Fibroblast of lung (primary cell): ENCODE measurements at regions not wholly inside any gene's neighbourhood (a gene's known extent, or its start where the extent isn't known, plus 50 kb on each side); places are given as distances from the start of the nearest gene placed in this dataset.

Experiments used
- DNase-seq, 2 donors: peaks; one replicate each; pipeline versions ENCODE4 v3.0.0 to v3.0.0-alpha.2; 2010; ENCODE audit warnings: low read depth in 2 of 2
- H2AFZ ChIP-seq: 2 replicates; pipeline ENCODE4 v1.5.1; 2012; ENCODE audit warnings: low read length, control low read depth, inconsistent platforms
- H3K27ac ChIP-seq: 2 replicates; pipeline ENCODE4 v1.5.1; 2011; ENCODE audit warnings: low read length, control low read depth; ENCODE audit not compliant: insufficient read depth
- H3K27me3 ChIP-seq: 2 replicates; pipeline ENCODE4 v1.5.1; 2011; ENCODE audit warnings: mild to moderate bottlenecking, low read length; ENCODE audit not compliant: control insufficient read depth, insufficient read depth
- H3K36me3 ChIP-seq: 2 replicates; pipeline ENCODE4 v1.5.1; 2011; ENCODE audit warnings: low read length; ENCODE audit not compliant: control insufficient read depth, insufficient read depth
- H3K4me1 ChIP-seq: 2 replicates; pipeline ENCODE4 v1.5.1; 2011; ENCODE audit warnings: low read length; ENCODE audit not compliant: control insufficient read depth, insufficient read depth; ENCODE audit errors: extremely low read depth
- H3K4me2 ChIP-seq: 2 replicates; pipeline ENCODE4 v1.5.1; 2011; ENCODE audit warnings: low read length, control low read depth; ENCODE audit not compliant: insufficient read depth; ENCODE audit errors: extremely low read depth
- H3K4me3 ChIP-seq, 4 experiments: fragments of 200-600 bp in 1 of 4; sonication (generic) in 1 of 4; replicated peaks in 1 of 4; 2 replicates each; pipeline ENCODE4 v1.5.1; 2011 to 2016; ENCODE audit warnings: low read length in 4 of 4, low read depth in 3 of 4, mild to moderate bottlenecking in 3 of 4, control low read depth in 2 of 4, inconsistent platforms in 1 of 4, mixed read lengths in 1 of 4; ENCODE audit not compliant: insufficient read depth in 1 of 4; ENCODE audit errors: control extremely low read depth in 1 of 4
- H3K79me2 ChIP-seq: 2 replicates; pipeline ENCODE4 v1.5.1; 2012; ENCODE audit warnings: mild to moderate bottlenecking, low read length, inconsistent platforms; ENCODE audit not compliant: control insufficient read depth, insufficient read depth
- H3K9ac ChIP-seq: 2 replicates; pipeline ENCODE4 v1.5.1; 2011; ENCODE audit warnings: mild to moderate bottlenecking, low read length, control low read depth; ENCODE audit not compliant: insufficient read depth
- H3K9me3 ChIP-seq: 2 replicates; pipeline ENCODE4 v1.5.1; 2012; ENCODE audit warnings: low read depth, low read length; ENCODE audit not compliant: control insufficient read depth, insufficient read depth
- H4K20me1 ChIP-seq: 2 replicates; pipeline ENCODE4 v1.5.1; 2011; ENCODE audit warnings: low read length; ENCODE audit not compliant: control insufficient read depth, insufficient read depth; ENCODE audit errors: extremely low read depth
- EZH2 ChIP-seq: IDR thresholded peaks from 2 replicates; pipeline ENCODE4 v1.5.1; 2012; ENCODE audit warnings: low read length, control low read depth, mild to moderate bottlenecking; ENCODE audit errors: missing control alignments
- TF ChIP-seq, protein P1 (sequence below), 2 donors: IDR thresholded peaks in 1 of 2; conservative IDR thresholded peaks in 1 of 2; 1 replicate in 1 of 2; 2 replicates in 1 of 2; pipeline ENCODE4 v1.5.1; 2011 to 2012; ENCODE audit warnings: low read length in 2 of 2, control low read depth in 1 of 2, inconsistent platforms in 1 of 2, low read depth in 1 of 2, mild to moderate bottlenecking in 1 of 2

DNA sequence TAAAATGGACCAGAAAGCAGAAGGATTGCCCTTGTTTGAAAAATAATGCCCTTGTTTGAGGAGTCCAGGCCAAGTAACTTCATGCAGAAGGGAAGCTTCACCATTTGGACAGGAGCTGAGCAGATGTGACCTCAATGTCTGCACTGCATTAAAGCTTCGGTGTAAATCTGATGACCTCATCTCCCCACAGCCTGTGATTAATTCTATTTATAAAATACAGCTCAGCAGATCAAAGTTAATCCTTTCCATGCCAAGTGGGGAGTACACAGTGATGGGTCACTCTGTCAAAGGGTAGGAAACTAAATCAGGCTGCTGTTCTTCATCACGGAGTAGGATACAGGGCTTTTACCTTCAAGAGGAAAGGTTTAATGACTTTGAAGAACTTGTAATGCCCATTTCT is 533.7 kb downstream of the RPS29 start:
- Histone ChIP-seq H3K9me3 (no peaks in the 10 kb centered on the region), H3K9ac (no peak overlapping the region), H4K20me1 (no peaks in the 10 kb centered on the region), H3K27ac (no peak overlapping the region), H3K36me3 (no peaks in the 10 kb centered on the region), H3K4me3 (no peak overlapping the region), H3K4me1 (no peaks in the 10 kb centered on the region), H3K4me2 (no peak overlapping the region), H3K27me3 (no peaks in the 10 kb centered on the region), H2AFZ (no peak overlapping the region), H3K79me2 (no peaks in the 10 kb centered on the region)
- peak in 1 of 2 donors; percentile 69 for DNase-seq
- TF ChIP-seq, protein P1, sequence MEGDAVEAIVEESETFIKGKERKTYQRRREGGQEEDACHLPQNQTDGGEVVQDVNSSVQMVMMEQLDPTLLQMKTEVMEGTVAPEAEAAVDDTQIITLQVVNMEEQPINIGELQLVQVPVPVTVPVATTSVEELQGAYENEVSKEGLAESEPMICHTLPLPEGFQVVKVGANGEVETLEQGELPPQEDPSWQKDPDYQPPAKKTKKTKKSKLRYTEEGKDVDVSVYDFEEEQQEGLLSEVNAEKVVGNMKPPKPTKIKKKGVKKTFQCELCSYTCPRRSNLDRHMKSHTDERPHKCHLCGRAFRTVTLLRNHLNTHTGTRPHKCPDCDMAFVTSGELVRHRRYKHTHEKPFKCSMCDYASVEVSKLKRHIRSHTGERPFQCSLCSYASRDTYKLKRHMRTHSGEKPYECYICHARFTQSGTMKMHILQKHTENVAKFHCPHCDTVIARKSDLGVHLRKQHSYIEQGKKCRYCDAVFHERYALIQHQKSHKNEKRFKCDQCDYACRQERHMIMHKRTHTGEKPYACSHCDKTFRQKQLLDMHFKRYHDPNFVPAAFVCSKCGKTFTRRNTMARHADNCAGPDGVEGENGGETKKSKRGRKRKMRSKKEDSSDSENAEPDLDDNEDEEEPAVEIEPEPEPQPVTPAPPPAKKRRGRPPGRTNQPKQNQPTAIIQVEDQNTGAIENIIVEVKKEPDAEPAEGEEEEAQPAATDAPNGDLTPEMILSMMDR (conservative IDR thresholded peaks at IDR 0.05 in 1 of 2, IDR thresholded peaks at IDR 0.05 in 1 of 2; ENCODE audit: low read depth in 1 of 2, low read length in 2 of 2): no peak
- TF ChIP-seq EZH2: no peak

DNA sequence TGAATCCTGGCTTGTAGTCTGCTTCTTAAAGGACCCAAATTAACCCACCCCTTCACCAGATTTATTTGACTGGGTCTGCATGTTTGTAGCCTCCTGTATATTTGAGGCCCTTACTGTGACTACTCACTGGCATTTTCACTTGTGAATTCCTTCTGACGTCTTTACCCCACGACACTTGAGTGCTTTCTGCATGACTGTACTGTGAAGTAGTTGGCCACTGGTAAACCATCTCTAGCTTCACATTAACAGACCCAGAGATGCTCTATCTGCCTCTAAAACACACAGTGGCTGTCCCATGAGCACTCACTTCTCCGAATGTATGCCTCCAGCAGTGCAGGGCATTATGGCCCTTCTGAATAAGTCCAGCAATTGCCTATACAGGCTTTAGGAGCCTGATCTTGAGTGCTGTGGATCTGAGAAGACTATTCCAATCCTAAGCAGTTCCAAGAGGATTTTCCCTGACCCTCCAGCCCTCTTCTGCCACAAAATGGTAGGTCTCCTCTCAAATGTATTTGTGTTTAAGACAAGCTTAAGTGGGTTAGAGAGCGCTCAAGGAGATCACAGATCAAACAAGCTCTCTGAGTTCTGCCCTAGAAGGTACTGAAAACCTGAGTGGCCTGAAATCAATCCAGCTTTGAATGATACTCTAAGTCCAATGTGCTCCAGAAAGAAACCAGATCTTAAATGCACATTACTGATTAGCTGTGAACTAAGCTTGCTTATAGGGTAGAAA is 534.7 kb downstream of the RPS29 start:
- Histone ChIP-seq H3K4me1 (no peaks in the 10 kb centered on the region), H3K4me2 (no peak overlapping the region), H3K4me3 (no peak overlapping the region), H3K36me3 (no peaks in the 10 kb centered on the region), H3K79me2 (no peaks in the 10 kb centered on the region), H3K27me3 (no peaks in the 10 kb centered on the region), H3K27ac (peak overlapping the region; percentile 46), H3K9ac (no peak overlapping the region), H3K9me3 (no peaks in the 10 kb centered on the region), H2AFZ (no peak overlapping the region), H4K20me1 (no peaks in the 10 kb centered on the region)
- TF ChIP-seq, protein P1 (conservative IDR thresholded peaks at IDR 0.05 in 1 of 2, IDR thresholded peaks at IDR 0.05 in 1 of 2; ENCODE audit: low read depth in 1 of 2, low read length in 2 of 2): no peak
- no peak for TF ChIP-seq EZH2
- peak in 1 of 2 donors; percentile 73 for DNase-seq

DNA sequence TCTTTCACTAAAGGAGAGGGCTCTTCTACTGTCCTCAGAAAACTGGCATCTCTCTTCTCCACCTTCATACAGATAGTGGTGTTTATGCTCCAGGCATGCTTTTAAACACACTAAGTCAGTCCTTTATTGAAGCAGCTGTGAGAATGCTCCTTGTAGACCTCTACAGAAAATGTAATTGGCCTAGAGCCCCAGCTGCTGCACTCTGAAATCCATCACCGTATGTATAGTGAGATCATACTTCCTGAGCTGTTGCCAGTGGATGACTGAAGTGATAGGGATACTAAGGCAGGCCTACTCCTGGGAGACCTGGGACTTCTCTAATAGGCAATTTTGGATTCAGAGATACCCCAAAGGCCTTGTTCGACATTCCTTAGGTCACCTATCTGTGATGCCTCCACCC is 535.4 kb downstream of the RPS29 start:
- Histone ChIP-seq H3K27ac (peak overlapping the region; percentile 46), H3K36me3 (no peaks in the 10 kb centered on the region), H3K4me1 (no peaks in the 10 kb centered on the region), H3K4me2 (no peak overlapping the region), H3K9ac (no peak overlapping the region), H3K79me2 (no peaks in the 10 kb centered on the region), H3K4me3 (no peak overlapping the region), H3K9me3 (no peaks in the 10 kb centered on the region), H2AFZ (no peak overlapping the region), H3K27me3 (no peaks in the 10 kb centered on the region), H4K20me1 (no peaks in the 10 kb centered on the region)
- peak in 1 of 2 donors; percentile 42 for DNase-seq
- TF ChIP-seq EZH2: no peak
- TF ChIP-seq, protein P1 (conservative IDR thresholded peaks at IDR 0.05 in 1 of 2, IDR thresholded peaks at IDR 0.05 in 1 of 2; ENCODE audit: low read depth in 1 of 2, low read length in 2 of 2): no peak
